SIG-M5 (cell line): ENCODE measurements at regions not wholly inside any gene's neighbourhood (a gene's known extent, or its start where the extent isn't known, plus 50 kb on each side); places are given as distances from the start of the nearest gene placed in this dataset.

Source experiments
- DNase-seq: peaks from one replicate; lab custom pipeline; 2025; lab: John Stamatoyannopoulos, UW

GRCh38 chr20:10724449-10725173, 50.8 kb upstream of the JAG1 start:
- no peak for DNase-seq

- no peak for DNase-seq
Observed at GRCh38 chr20:10728873-10729670, 55.3 kb upstream of the JAG1 start.

GRCh38 chr20:10729785-10730184, 56.0 kb upstream of the JAG1 start:
- no peak for DNase-seq

- DNase-seq, result no peak
Observed at GRCh38 chr20:10730629-10731183, 56.9 kb upstream of the JAG1 start.

GRCh38 chr20:10731190-10731965, 57.6 kb upstream of the JAG1 start:
- no peak for DNase-seq

- no peak for DNase-seq
Observed at GRCh38 chr20:10733122-10733521, 59.3 kb upstream of the JAG1 start.

- no peak for DNase-seq
Observed at GRCh38 chr20:10735195-10735949, 61.6 kb upstream of the JAG1 start.

- no peak for DNase-seq
Observed at GRCh38 chr20:10739134-10739533, 65.3 kb upstream of the JAG1 start.

- no peak for DNase-seq
Observed at GRCh38 chr20:10739566-10739965, 65.8 kb upstream of the JAG1 start.

- no peak for DNase-seq
Observed at GRCh38 chr20:10741060-10741459, 67.3 kb upstream of the JAG1 start.

- no peak for DNase-seq
Observed at GRCh38 chr20:10745790-10746189, 72.0 kb upstream of the JAG1 start.

- DNase-seq, result no peak
Observed at GRCh38 chr20:10747019-10747418, 73.2 kb upstream of the JAG1 start.

- DNase-seq, result no peak
Observed at GRCh38 chr20:10749084-10749483, 75.3 kb upstream of the JAG1 start.

- DNase-seq, result no peak
Observed at GRCh38 chr20:10752206-10752605, 78.4 kb upstream of the JAG1 start.

- no peak for DNase-seq
Observed at GRCh38 chr20:10754824-10755223, 81.0 kb upstream of the JAG1 start.

GRCh38 chr20:10758446-10758845, 84.6 kb upstream of the JAG1 start:
- no peak for DNase-seq

GRCh38 chr20:10761232-10761631, 87.4 kb upstream of the JAG1 start:
- DNase-seq, result no peak

- no peak for DNase-seq
Observed at GRCh38 chr20:10761786-10762185, 88.0 kb upstream of the JAG1 start.

GRCh38 chr20:10762216-10762615, 88.4 kb upstream of the JAG1 start:
- no peak for DNase-seq

GRCh38 chr20:10763112-10763511, 89.3 kb upstream of the JAG1 start:
- no peak for DNase-seq

GRCh38 chr20:10769700-10770099, 95.9 kb upstream of the JAG1 start:
- DNase-seq, result no peak

GRCh38 chr20:10770753-10771152, 97.0 kb upstream of the JAG1 start:
- DNase-seq, result no peak
